H1 (cell line): ENCODE measurements at regions not wholly inside any gene's neighbourhood (a gene's known extent, or its start where the extent isn't known, plus 50 kb on each side); places are given as distances from the start of the nearest gene placed in this dataset.

Source experiments
- CTCF ChIA-PET: fragments of 300-600 bp; sonication (Branson Sonifier 250); formaldehyde crosslinking; loops from one replicate; lab custom pipeline; 2021; ENCODE audit not compliant: partially characterized antibody; lab: Charles Lee
- POLR2A ChIA-PET: fragments of 300-600 bp; sonication (Branson Sonifier 250); formaldehyde crosslinking; loops from one replicate; lab custom pipeline; 2021; ENCODE audit warnings: inconsistent platforms; ENCODE audit not compliant: partially characterized antibody; lab: Charles Lee
- DNase-seq, 2 experiments: peaks; one replicate each; pipeline versions ENCODE4 v3.0.0 to v3.0.0-alpha.2; 2010 to 2022; ENCODE audit warnings: low spot score in 2 of 2, low read depth in 1 of 2, mixed read lengths in 1 of 2
- FAIRE-seq: peaks from 2 replicates; lab custom pipeline; 2011; peaks lifted over from hg19 to GRCh38; lab: Jason Lieb, UNC
- H2AFZ ChIP-seq: 2 replicates; pipeline ENCODE4 v1.8.1; 2012; ENCODE audit warnings: low read length, inconsistent platforms
- H2AK5ac ChIP-seq: 2 replicates; pipeline ENCODE4 v1.6.1; 2013; ENCODE audit warnings: low read depth, low read length
- H2BK120ac ChIP-seq: replicated peaks from 2 replicates; pipeline ENCODE3; 2013; ENCODE audit warnings: low read depth, low read length, inconsistent platforms
- H2BK12ac ChIP-seq: 2 replicates; pipeline ENCODE4 v1.6.1; 2013; ENCODE audit warnings: low read depth, low read length
- H2BK15ac ChIP-seq: 2 replicates; pipeline ENCODE4 v1.6.1; 2013; ENCODE audit warnings: low read length
- H2BK20ac ChIP-seq: 2 replicates; pipeline ENCODE4 v1.6.1; 2013; ENCODE audit warnings: low read length
- H2BK5ac ChIP-seq: 2 replicates; pipeline ENCODE4 v1.6.1; 2013; ENCODE audit warnings: low read depth, low read length
- H3K14ac ChIP-seq: 2 replicates; pipeline ENCODE4 v1.6.1; 2013; ENCODE audit warnings: inconsistent platforms; ENCODE audit not compliant: insufficient read length
- H3K18ac ChIP-seq: 2 replicates; pipeline ENCODE4 v1.6.1; 2013; ENCODE audit warnings: low read length; ENCODE audit errors: extremely low read depth
- H3K23ac ChIP-seq: 2 replicates; pipeline ENCODE4 v1.6.1; 2013; ENCODE audit warnings: inconsistent platforms; ENCODE audit not compliant: insufficient read length
- H3K23me2 ChIP-seq: 2 replicates; pipeline ENCODE4 v1.6.1; 2013; ENCODE audit warnings: low read depth, low read length
- H3K27ac ChIP-seq: 2 replicates; pipeline ENCODE4 v1.6.1; 2011; ENCODE audit warnings: low read depth, low read length, inconsistent platforms
- H3K27me3 ChIP-seq, 4 experiments: replicated peaks in 1 of 4; 1 replicate in 1 of 4; 2 replicates in 3 of 4; pipeline versions ENCODE4 v1.6.1 to v1.8.1; 2011 to 2013; ENCODE audit warnings: low read length in 3 of 4, mild to moderate bottlenecking in 3 of 4, inconsistent platforms in 2 of 4, mixed read lengths in 2 of 4, moderate library complexity in 1 of 4; ENCODE audit not compliant: control insufficient read depth in 3 of 4, insufficient read depth in 3 of 4; ENCODE audit errors: extremely low read depth in 1 of 4
- H3K36me3 ChIP-seq, 4 experiments: 2 replicates each; pipeline versions ENCODE4 v1.6.1 to v1.8.1; 2011 to 2013; ENCODE audit warnings: mild to moderate bottlenecking in 4 of 4, low read length in 3 of 4, moderate library complexity in 2 of 4, control low read depth in 1 of 4, inconsistent platforms in 1 of 4; ENCODE audit not compliant: insufficient read depth in 4 of 4, control insufficient read depth in 2 of 4
- H3K4ac ChIP-seq: replicated peaks from 2 replicates; pipeline ENCODE3; 2013; ENCODE audit warnings: low read length, low read depth, mixed read lengths, inconsistent platforms; ENCODE audit not compliant: insufficient read length
- H3K4me1 ChIP-seq, 4 experiments: replicated peaks in 1 of 4; 1 replicate in 1 of 4; 2 replicates in 3 of 4; pipeline versions ENCODE4 v1.6.1 to v1.8.1; 2011 to 2013; ENCODE audit warnings: low read length in 3 of 4, inconsistent platforms in 2 of 4, mixed read lengths in 1 of 4; ENCODE audit not compliant: insufficient read depth in 4 of 4, control insufficient read depth in 3 of 4
- H3K4me2 ChIP-seq, 2 experiments: 2 replicates each; pipeline versions ENCODE4 v1.6.1 to v1.8.1; 2011 to 2013; ENCODE audit warnings: low read depth in 2 of 2, low read length in 2 of 2, control low read depth in 1 of 2, inconsistent platforms in 1 of 2, mild to moderate bottlenecking in 1 of 2; ENCODE audit not compliant: insufficient read depth in 1 of 2
- H3K4me3 ChIP-seq, 4 experiments: fragments of 200-600, 300-600 bp in 1 of 4; sonication (generic), shearing (Covaris generic), sonication (Bioruptor Twin) in 1 of 4; 2 replicates each; pipeline versions ENCODE4 v1.5.1 to v1.8.1; 2011 to 2016; ENCODE audit warnings: low read length in 4 of 4, low read depth in 3 of 4, control low read depth in 2 of 4, inconsistent platforms in 2 of 4, mild to moderate bottlenecking in 2 of 4, mixed read lengths in 1 of 4, moderate library complexity in 1 of 4; ENCODE audit not compliant: insufficient read depth in 2 of 4; ENCODE audit errors: extremely low read depth in 1 of 4
- H3K56ac ChIP-seq: replicated peaks from 2 replicates; pipeline ENCODE3; 2013; ENCODE audit warnings: low read depth, mild to moderate bottlenecking, mixed read lengths, low read length, inconsistent platforms; ENCODE audit not compliant: insufficient read length
- H3K79me1 ChIP-seq: 2 replicates; pipeline ENCODE4 v1.6.1; 2013; ENCODE audit warnings: low read depth, low read length, control low read depth
- H3K79me2 ChIP-seq, 2 experiments: 2 replicates each; pipeline versions ENCODE4 v1.6.1 to v1.8.1; 2012 to 2013; ENCODE audit warnings: low read length in 2 of 2, mild to moderate bottlenecking in 2 of 2, inconsistent platforms in 1 of 2; ENCODE audit not compliant: insufficient read depth in 2 of 2, control insufficient read depth in 1 of 2
- H3K9ac ChIP-seq, 4 experiments: replicated peaks in 1 of 4; 1 replicate in 1 of 4; 2 replicates in 3 of 4; pipeline versions ENCODE4 v1.6.1 to v1.8.1; 2011 to 2013; ENCODE audit warnings: low read depth in 3 of 4, low read length in 3 of 4, control low read depth in 2 of 4, mild to moderate bottlenecking in 2 of 4, moderate library complexity in 2 of 4, inconsistent platforms in 1 of 4; ENCODE audit errors: extremely low read depth in 1 of 4
- H3K9me3 ChIP-seq, 2 experiments: 2 replicates each; pipeline versions ENCODE4 v1.6.1 to v1.8.1; 2012 to 2013; ENCODE audit warnings: mild to moderate bottlenecking in 2 of 2, moderate library complexity in 2 of 2, control low read depth in 1 of 2, inconsistent platforms in 1 of 2, low read depth in 1 of 2, low read length in 1 of 2, mixed read lengths in 1 of 2; ENCODE audit not compliant: insufficient read depth in 2 of 2
- H4K20me1 ChIP-seq, 2 experiments: replicated peaks in 1 of 2; 2 replicates each; pipeline versions ENCODE3 to v1.8.1; 2011 to 2013; ENCODE audit warnings: inconsistent platforms in 2 of 2, low read length in 2 of 2, mild to moderate bottlenecking in 1 of 2; ENCODE audit not compliant: insufficient read depth in 2 of 2, control insufficient read depth in 1 of 2
- H4K5ac ChIP-seq: 2 replicates; pipeline ENCODE4 v1.6.1; 2013; ENCODE audit warnings: low read length, low read depth, mixed read lengths, inconsistent platforms; ENCODE audit not compliant: insufficient read length
- H4K8ac ChIP-seq: 2 replicates; pipeline ENCODE4 v1.8.0; 2013; ENCODE audit warnings: mild to moderate bottlenecking, moderate library complexity, low read length, inconsistent platforms; ENCODE audit not compliant: insufficient read depth; ENCODE audit errors: extremely low read depth
- H4K91ac ChIP-seq: replicated peaks from 2 replicates; pipeline ENCODE3; 2013; ENCODE audit warnings: low read length, mixed read lengths, inconsistent platforms; ENCODE audit not compliant: insufficient read length
- BACH1 ChIP-seq: IDR thresholded peaks from 2 replicates; pipeline ENCODE4 v1.6.1; 2012; ENCODE audit warnings: low read length, improper control_type of control experiment
- CBX5 ChIP-seq: fragments of 300-800, 300-1000 bp; sonication (generic); IDR thresholded peaks from 2 replicates; pipeline ENCODE4 v1.7.1; 2016; ENCODE audit warnings: antibody characterized with exemption, low read length, low read depth
- CTBP2 ChIP-seq: IDR thresholded peaks from 2 replicates; pipeline ENCODE4 v1.7.0; 2011; ENCODE audit warnings: borderline replicate concordance, mild to moderate bottlenecking, moderate library complexity, mixed read lengths, low read length; ENCODE audit not compliant: insufficient read depth, insufficient read length
- HDAC2 ChIP-seq, 2 experiments: fragments of 300-600 bp in 1 of 2; sonication (generic) in 1 of 2; IDR thresholded peaks; 2 replicates each; pipeline ENCODE4 v1.6.1; 2011 to 2012; ENCODE audit warnings: low read depth in 2 of 2, low read length in 2 of 2, mild to moderate bottlenecking in 2 of 2, moderate library complexity in 2 of 2, borderline replicate concordance in 1 of 2, inconsistent platforms in 1 of 2
- KDM4A ChIP-seq: IDR thresholded peaks from one replicate; pipeline ENCODE4 v1.7.1; 2012; ENCODE audit warnings: low read depth, mild to moderate bottlenecking, moderate library complexity, low read length, inconsistent platforms; ENCODE audit not compliant: severe bottlenecking
- NRF1 ChIP-seq: IDR thresholded peaks from 2 replicates; pipeline ENCODE4 v1.6.1; 2011; ENCODE audit warnings: mild to moderate bottlenecking, low read depth, low read length, improper control_type of control experiment
- SIX5 ChIP-seq: IDR thresholded peaks from 2 replicates; pipeline ENCODE4 v1.6.1; 2011; ENCODE audit warnings: mild to moderate bottlenecking, low read depth, low read length
- SP2 ChIP-seq: IDR thresholded peaks from 2 replicates; pipeline ENCODE4 v1.6.1; 2012; ENCODE audit warnings: mild to moderate bottlenecking, low read length, inconsistent platforms
- TAF1 ChIP-seq: IDR thresholded peaks from 2 replicates; pipeline ENCODE4 v1.6.1; 2011; ENCODE audit warnings: mild to moderate bottlenecking, low read depth, low read length
- TCF12 ChIP-seq: IDR thresholded peaks from 2 replicates; pipeline ENCODE4 v1.6.1; 2011; ENCODE audit warnings: low read depth, mild to moderate bottlenecking, low read length
- YY1 ChIP-seq: IDR thresholded peaks from 2 replicates; pipeline ENCODE4 v1.6.1; 2011; ENCODE audit warnings: low read depth, mild to moderate bottlenecking, low read length
- WGBS, 2 experiments: shearing (Covaris generic) in 1 of 2; methylation state at CpG; one replicate each; pipeline versions ENCODE4 v1.1.6 to v1.1.7; 2013 to 2015; ENCODE audit warnings: low lambda C conversion rate in 2 of 2, mixed read lengths in 2 of 2, inconsistent platforms in 1 of 2, low coverage in 1 of 2, missing lambda C conversion rate in 1 of 2; ENCODE audit not compliant: insufficient replicate concordance in 2 of 2, insufficient coverage in 1 of 2, insufficient read length in 1 of 2; ENCODE audit errors: extremely low coverage in 1 of 2, missing lambda C conversion rate in 1 of 2; 5-methylcytosine and 5-hydroxymethylcytosine counted together
- TF ChIP-seq, protein P1 (sequence below): IDR thresholded peaks from 2 replicates; pipeline ENCODE4 v1.6.1; 2012; ENCODE audit warnings: low read length, inconsistent platforms

DNA sequence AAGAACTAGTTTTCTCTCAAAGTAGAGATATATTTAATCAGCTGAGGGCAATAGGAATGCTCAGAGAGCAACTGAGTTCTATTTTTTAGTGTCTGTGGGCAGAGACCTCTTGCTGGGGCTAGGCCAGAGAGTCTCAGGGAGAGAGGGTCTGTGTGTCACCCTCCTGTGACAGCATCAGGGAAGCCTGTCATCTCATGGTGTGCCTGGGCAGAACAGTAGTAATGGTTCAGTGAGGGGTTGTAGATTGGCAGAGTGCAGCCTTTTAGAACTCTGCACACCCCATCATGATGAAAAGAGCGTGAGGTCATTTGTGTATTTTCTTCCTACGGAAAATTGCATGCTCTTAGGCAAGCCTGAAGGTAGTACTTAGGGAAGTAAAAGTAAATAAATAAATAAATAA, 1396.5 kb upstream of the AGA start:
- H2BK20ac ChIP-seq, result no peak overlapping the region
- no peaks in the 10 kb centered on the region for H3K27me3 ChIP-seq
- H2BK5ac ChIP-seq, result no peak overlapping the region
- H3K4me2 ChIP-seq, result no peak overlapping the region
- H2AFZ ChIP-seq, result no peak overlapping the region
- no peak overlapping the region for H3K4ac ChIP-seq
- H3K36me3 ChIP-seq, result no peaks in the 10 kb centered on the region
- H3K14ac ChIP-seq, result no peak overlapping the region
- H2AK5ac ChIP-seq, result no peak overlapping the region
- H3K9me3 ChIP-seq, result no peaks in the 10 kb centered on the region
- no peak overlapping the region for H2BK120ac ChIP-seq
- no peak overlapping the region for H3K27ac ChIP-seq
- no peak overlapping the region for H3K18ac ChIP-seq
- no peaks in the 10 kb centered on the region for H3K4me1 ChIP-seq
- H4K8ac ChIP-seq, result no peak overlapping the region
- no peaks in the 10 kb centered on the region for H3K79me2 ChIP-seq
- TF ChIP-seq, protein P1, sequence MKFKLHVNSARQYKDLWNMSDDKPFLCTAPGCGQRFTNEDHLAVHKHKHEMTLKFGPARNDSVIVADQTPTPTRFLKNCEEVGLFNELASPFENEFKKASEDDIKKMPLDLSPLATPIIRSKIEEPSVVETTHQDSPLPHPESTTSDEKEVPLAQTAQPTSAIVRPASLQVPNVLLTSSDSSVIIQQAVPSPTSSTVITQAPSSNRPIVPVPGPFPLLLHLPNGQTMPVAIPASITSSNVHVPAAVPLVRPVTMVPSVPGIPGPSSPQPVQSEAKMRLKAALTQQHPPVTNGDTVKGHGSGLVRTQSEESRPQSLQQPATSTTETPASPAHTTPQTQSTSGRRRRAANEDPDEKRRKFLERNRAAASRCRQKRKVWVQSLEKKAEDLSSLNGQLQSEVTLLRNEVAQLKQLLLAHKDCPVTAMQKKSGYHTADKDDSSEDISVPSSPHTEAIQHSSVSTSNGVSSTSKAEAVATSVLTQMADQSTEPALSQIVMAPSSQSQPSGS, result no peak
- TF ChIP-seq TCF12, result no peak
- TF ChIP-seq HDAC2 (IDR thresholded peaks at IDR 0.05; ENCODE audit: borderline replicate concordance in 1 of 2, low read depth in 2 of 2, low read length in 2 of 2), result no peak
- no peak for TF ChIP-seq BACH1
- no peak for TF ChIP-seq TAF1
- TF ChIP-seq SP2, result no peak
- TF ChIP-seq SIX5, result no peak
- TF ChIP-seq NRF1, result no peak
- TF ChIP-seq YY1, result no peak
- TF ChIP-seq KDM4A, result no peak
- TF ChIP-seq CBX5, result no peak
- TF ChIP-seq CTBP2, result no peak
- no peak overlapping the region for H3K56ac ChIP-seq
- H2BK15ac ChIP-seq, result no peak overlapping the region
- no peaks in the 10 kb centered on the region for H3K79me1 ChIP-seq
- no peaks in the 10 kb centered on the region for H3K23me2 ChIP-seq
- POLR2A ChIA-PET, result no interaction called here
- no peak overlapping the region for H4K91ac ChIP-seq
- no peak overlapping the region for H2BK12ac ChIP-seq
- 85% methylated on average over 2 of the region's 2 CpGs; no CpG with 5 or more reads in 1 of the 2 experiments for WGBS, 2 experiments
- no peak overlapping the region for H3K23ac ChIP-seq
- FAIRE-seq (no peak), DNase-seq (no peak)
- CTCF ChIA-PET, result no interaction called here
- H4K5ac ChIP-seq, result no peak overlapping the region
- no peak overlapping the region for H3K4me3 ChIP-seq
- no peaks in the 10 kb centered on the region for H4K20me1 ChIP-seq
- no peak overlapping the region for H3K9ac ChIP-seq
